Fibroblast of lung (primary cell): ENCODE measurements at regions not wholly inside any gene's neighbourhood (a gene's known extent, or its start where the extent isn't known, plus 50 kb on each side); places are given as distances from the start of the nearest gene placed in this dataset.

ENCODE experiments used
- CTCF ChIP-seq, 2 donors: IDR thresholded peaks in 1 of 2; conservative IDR thresholded peaks in 1 of 2; 1 replicate in 1 of 2; 2 replicates in 1 of 2; pipeline ENCODE4 v1.5.1; 2011 to 2012; ENCODE audit warnings: low read length in 2 of 2, control low read depth in 1 of 2, inconsistent platforms in 1 of 2, low read depth in 1 of 2, mild to moderate bottlenecking in 1 of 2
- EZH2 ChIP-seq: IDR thresholded peaks from 2 replicates; pipeline ENCODE4 v1.5.1; 2012; ENCODE audit warnings: low read length, control low read depth, mild to moderate bottlenecking; ENCODE audit errors: missing control alignments

- TF ChIP-seq CTCF (conservative IDR thresholded peaks at IDR 0.05 in 1 of 2, IDR thresholded peaks at IDR 0.05 in 1 of 2; ENCODE audit: low read depth in 1 of 2, low read length in 2 of 2) (no peak), EZH2 (no peak)
Observed at GRCh38 chr20:62557462-62557861, 81.7 kb upstream of the GATA5 start.
